ENCODE measurements at regions not wholly inside any gene's neighbourhood (a gene's known extent, or its start where the extent isn't known, plus 50 kb on each side); places are given as distances from the start of the nearest gene placed in this dataset.
"Not testable (repeated sequence)": the region's sequence is repeated elsewhere in the genome, so short reads cannot be mapped to it uniquely, and the experiment has no call there.

- no peak for DNase-seq (ENCODE audit: low read depth)
Measured at GRCh38 chr16:60810250-60810649, 1226.0 kb downstream of the CDH8 start.

- DNase-seq (ENCODE audit: low read depth), result no peak
Measured at GRCh38 chr16:60792437-60792836, 1243.8 kb downstream of the CDH8 start.

- no peak for DNase-seq (ENCODE audit: low read depth)
Measured at GRCh38 chr16:60788631-60789030, 1247.6 kb downstream of the CDH8 start.

- DNase-seq (ENCODE audit: low read depth), result no peak
Measured at GRCh38 chr16:60776281-60776680, 1260.0 kb downstream of the CDH8 start.

GRCh38 chr16:60771138-60771537, 1265.1 kb downstream of the CDH8 start:
- no peak for DNase-seq (ENCODE audit: low read depth)

- DNase-seq (ENCODE audit: low read depth), result not testable (repeated sequence)
Measured at GRCh38 chr16:60770384-60770783, 1265.9 kb downstream of the CDH8 start.

- no peak for DNase-seq (ENCODE audit: low read depth)
Measured at GRCh38 chr16:60763869-60764268, 1272.4 kb downstream of the CDH8 start.

- DNase-seq (ENCODE audit: low read depth), result no peak
Measured at GRCh38 chr16:60755907-60756306, 1280.3 kb downstream of the CDH8 start.

- DNase-seq (ENCODE audit: low read depth), result no peak
Measured at GRCh38 chr16:60748366-60748765, 1287.9 kb downstream of the CDH8 start.

GRCh38 chr16:60744198-60744597, 1292.0 kb downstream of the CDH8 start:
- DNase-seq (ENCODE audit: low read depth), result no peak

- no peak for DNase-seq (ENCODE audit: low read depth)
Measured at GRCh38 chr16:60741810-60742209, 1294.4 kb downstream of the CDH8 start.

- DNase-seq (ENCODE audit: low read depth), result no peak
Measured at GRCh38 chr16:60739737-60740683, 1296.2 kb downstream of the CDH8 start.

GRCh38 chr16:60731329-60732050, 1304.7 kb downstream of the CDH8 start:
- no peak for DNase-seq (ENCODE audit: low read depth)

GRCh38 chr16:60729051-60729450, 1307.2 kb downstream of the CDH8 start:
- DNase-seq (ENCODE audit: low read depth), result no peak

GRCh38 chr16:60727851-60728250, 1308.4 kb downstream of the CDH8 start:
- no peak for DNase-seq (ENCODE audit: low read depth)

- DNase-seq (ENCODE audit: low read depth), result no peak
Measured at GRCh38 chr16:60720060-60720459, 1316.2 kb downstream of the CDH8 start.

GRCh38 chr16:60717808-60718207, 1318.4 kb downstream of the CDH8 start:
- no peak for DNase-seq (ENCODE audit: low read depth)

- DNase-seq (ENCODE audit: low read depth), result no peak
Measured at GRCh38 chr16:60712144-60712543, 1324.1 kb downstream of the CDH8 start.

GRCh38 chr16:60704726-60705125, 1331.5 kb downstream of the CDH8 start:
- no peak for DNase-seq (ENCODE audit: low read depth)

- no peak for DNase-seq (ENCODE audit: low read depth)
Measured at GRCh38 chr16:60703096-60703495, 1333.1 kb downstream of the CDH8 start.

GRCh38 chr16:60686824-60687223, 1349.4 kb downstream of the CDH8 start:
- DNase-seq (ENCODE audit: low read depth), result no peak

- no peak for DNase-seq (ENCODE audit: low read depth)
Measured at GRCh38 chr16:60684002-60684401, 1352.2 kb downstream of the CDH8 start.

GRCh38 chr16:60682219-60682618, 1354.0 kb downstream of the CDH8 start:
- no peak for DNase-seq (ENCODE audit: low read depth)

Data from activated T-cell treated with anti-CD3 and anti-CD28 coated beads for 48 hours (primary cell).